SK-N-SH treated with all-trans-retinoic acid at 6 μM for 48 hours (cell line): ENCODE measurements at regions not wholly inside any gene's neighbourhood (a gene's known extent, or its start where the extent isn't known, plus 50 kb on each side); places are given as distances from the start of the nearest gene placed in this dataset.

Experiments
- ATAC-seq: fragments of 200-7000 bp; cut with Tn5 transposase; 3 replicates; pipeline ENCODE4 v1.9.1; 2020; ENCODE audit warnings: mild to moderate bottlenecking, moderate library complexity
- ARNTL ChIP-seq: fragments of 450-650 bp; formaldehyde crosslinking; IDR thresholded peaks from 2 replicates; pipeline ENCODE4 v1.5.0; 2020; ENCODE audit warnings: low read depth, mild to moderate bottlenecking, moderate library complexity, borderline replicate concordance
- BACH2 ChIP-seq: fragments of 250-450 bp; sonication (Bioruptor Pico); IDR thresholded peaks from 2 replicates; pipeline ENCODE4 v1.9.0; 2021; ENCODE audit warnings: mild to moderate bottlenecking, borderline replicate concordance
- CSDC2 ChIP-seq: fragments of 250-450 bp; sonication (Bioruptor Pico); IDR thresholded peaks from 2 replicates; pipeline ENCODE4 v1.5.0; 2020; ENCODE audit warnings: mild to moderate bottlenecking, moderate library complexity
- ESRRG ChIP-seq: fragments of 250-450 bp; sonication (Bioruptor Pico); IDR thresholded peaks from 2 replicates; pipeline ENCODE4 v1.6.1; 2021; ENCODE audit warnings: mild to moderate bottlenecking
- PPARA ChIP-seq: fragments of 250-450 bp; sonication (Bioruptor Pico); IDR thresholded peaks from 2 replicates; pipeline ENCODE4 v1.5.0; 2020; ENCODE audit warnings: mild to moderate bottlenecking, borderline replicate concordance
- RARB ChIP-seq: fragments of 250-450 bp; sonication (Bioruptor Pico); IDR thresholded peaks from 2 replicates; pipeline ENCODE4 v1.8.0; 2021; ENCODE audit warnings: mild to moderate bottlenecking, moderate library complexity
- SNAI2 ChIP-seq: fragments of 250-450 bp; sonication (Bioruptor Pico); IDR thresholded peaks from 2 replicates; pipeline ENCODE4 v1.5.0; 2020; ENCODE audit warnings: mild to moderate bottlenecking, moderate library complexity
- TCF4 ChIP-seq: fragments of 250-450 bp; sonication (Bioruptor Pico); IDR thresholded peaks from 2 replicates; pipeline ENCODE4 v1.8.0; 2021; ENCODE audit warnings: mild to moderate bottlenecking, moderate library complexity, borderline replicate concordance
- TOX ChIP-seq: fragments of 250-450 bp; sonication (Bioruptor Pico); IDR thresholded peaks from 2 replicates; pipeline ENCODE4 v1.8.0; 2021; ENCODE audit warnings: mild to moderate bottlenecking, moderate library complexity, borderline replicate concordance
- ZC3H10 ChIP-seq: fragments of 250-450 bp; sonication (Bioruptor Pico); IDR thresholded peaks from 2 replicates; pipeline ENCODE4 v1.5.1; 2021; ENCODE audit warnings: mild to moderate bottlenecking, moderate library complexity
- ZFP3 ChIP-seq: fragments of 250-450 bp; sonication (Bioruptor Pico); IDR thresholded peaks from 2 replicates; pipeline ENCODE4 v1.5.0; 2020; ENCODE audit warnings: mild to moderate bottlenecking, moderate library complexity
- ZNF565 ChIP-seq: fragments of 450-650 bp; formaldehyde crosslinking; conservative IDR thresholded peaks from 2 replicates; pipeline ENCODE4 v1.5.0; 2020; ENCODE audit warnings: low read depth, mild to moderate bottlenecking, moderate library complexity
- ZNF70 ChIP-seq: fragments of 450-650 bp; formaldehyde crosslinking; IDR thresholded peaks from 2 replicates; pipeline ENCODE4 v1.5.0; 2020; ENCODE audit warnings: mild to moderate bottlenecking, moderate library complexity
- ZNF8 ChIP-seq: fragments of 450-650 bp; formaldehyde crosslinking; IDR thresholded peaks from 2 replicates; pipeline ENCODE4 v1.5.0; 2020; ENCODE audit warnings: mild to moderate bottlenecking, moderate library complexity
- TF ChIP-seq, protein P1 (sequence below): fragments of 250-450 bp; sonication (Bioruptor Pico); IDR thresholded peaks from 2 replicates; pipeline ENCODE4 v1.5.1; 2020; ENCODE audit warnings: low read depth, mild to moderate bottlenecking, moderate library complexity
- TF ChIP-seq, protein P2 (sequence below): fragments of 250-450 bp; sonication (Bioruptor Pico); IDR thresholded peaks from 2 replicates; pipeline ENCODE4 v1.5.0; 2020; ENCODE audit warnings: mild to moderate bottlenecking, moderate library complexity
- TF ChIP-seq, protein P3 (sequence below): fragments of 250-450 bp; sonication (Bioruptor Pico); IDR thresholded peaks from 2 replicates; pipeline ENCODE4 v1.8.0; 2020; ENCODE audit warnings: mild to moderate bottlenecking, moderate library complexity, borderline replicate concordance

DNA sequence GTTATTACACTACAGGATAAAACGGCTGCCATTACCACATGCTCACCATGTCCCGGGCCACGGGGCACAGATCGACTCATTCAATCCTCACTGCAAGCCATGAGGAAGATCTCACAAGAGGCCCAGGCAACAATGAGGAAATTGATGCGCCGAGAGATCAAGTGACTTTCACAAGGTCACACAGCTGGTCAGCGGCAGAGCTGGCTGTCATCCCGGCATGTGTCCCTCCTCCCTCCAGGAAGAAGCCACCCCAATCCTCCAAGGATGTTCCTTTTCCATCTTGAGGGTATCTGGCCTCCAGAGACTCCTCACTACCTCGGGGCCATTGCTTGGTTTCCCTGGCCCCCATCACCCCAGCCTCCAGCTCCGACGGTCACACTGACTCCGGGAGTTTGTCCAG lies 65.3 kb upstream of the GLI2 start:
- TF ChIP-seq BACH2 (CRISPR knock-in tag) = no peak
- TF ChIP-seq, protein P1, sequence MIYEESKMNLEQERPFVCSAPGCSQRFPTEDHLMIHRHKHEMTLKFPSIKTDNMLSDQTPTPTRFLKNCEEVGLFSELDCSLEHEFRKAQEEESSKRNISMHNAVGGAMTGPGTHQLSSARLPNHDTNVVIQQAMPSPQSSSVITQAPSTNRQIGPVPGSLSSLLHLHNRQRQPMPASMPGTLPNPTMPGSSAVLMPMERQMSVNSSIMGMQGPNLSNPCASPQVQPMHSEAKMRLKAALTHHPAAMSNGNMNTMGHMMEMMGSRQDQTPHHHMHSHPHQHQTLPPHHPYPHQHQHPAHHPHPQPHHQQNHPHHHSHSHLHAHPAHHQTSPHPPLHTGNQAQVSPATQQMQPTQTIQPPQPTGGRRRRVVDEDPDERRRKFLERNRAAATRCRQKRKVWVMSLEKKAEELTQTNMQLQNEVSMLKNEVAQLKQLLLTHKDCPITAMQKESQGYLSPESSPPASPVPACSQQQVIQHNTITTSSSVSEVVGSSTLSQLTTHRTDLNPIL = no peak
- no peak for TF ChIP-seq PPARA (CRISPR knock-in tag)
- no peak for TF ChIP-seq ZNF70 (CRISPR knock-in tag)
- no peak for TF ChIP-seq CSDC2 (CRISPR knock-in tag)
- ATAC-seq = no peak

DNA sequence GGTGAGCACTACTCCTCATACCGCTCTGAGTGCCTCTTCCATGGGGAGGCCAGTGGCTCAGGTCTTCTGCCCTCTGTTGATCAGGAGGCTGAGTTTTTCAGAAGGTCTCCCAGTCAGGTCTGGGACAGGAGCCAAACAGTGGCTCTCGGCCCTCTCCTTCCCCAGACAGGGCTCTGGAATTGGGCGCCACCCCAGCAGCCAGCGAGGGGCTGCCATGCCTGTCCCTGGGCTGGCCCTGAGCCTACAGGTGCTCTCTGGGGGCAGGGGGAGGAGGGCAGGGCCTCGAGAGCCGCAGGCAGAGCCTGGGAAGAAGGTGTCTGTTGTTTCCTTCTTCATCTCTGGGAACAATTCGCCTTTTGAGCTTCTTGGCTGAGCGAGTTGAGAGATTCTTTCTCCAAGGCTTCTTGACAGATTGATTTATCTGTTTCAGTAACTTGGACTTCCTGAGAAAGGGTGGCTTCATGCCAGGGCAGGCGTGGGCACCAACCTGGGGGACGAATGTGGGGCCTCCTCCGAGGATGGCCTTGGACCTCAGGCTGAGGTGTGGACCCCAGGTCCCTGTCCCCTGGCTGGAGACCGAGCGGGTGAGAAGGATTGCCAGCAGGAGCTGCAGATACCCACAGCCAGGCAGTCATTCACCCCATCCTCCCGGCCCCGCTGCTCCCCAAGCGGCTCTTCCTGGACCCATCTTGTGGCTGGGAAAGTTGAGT lies 64.7 kb upstream of the GLI2 start:
- TF ChIP-seq ZFP3 (CRISPR knock-in tag) (no peak), SNAI2 (CRISPR knock-in tag) (no peak), CSDC2 (CRISPR knock-in tag) (no peak), BACH2 (CRISPR knock-in tag) (no peak), RARB (CRISPR knock-in tag) (no peak), PPARA (CRISPR knock-in tag) (no peak), ZC3H10 (CRISPR knock-in tag) (no peak), TCF4 (CRISPR knock-in tag) (no peak), ARNTL (CRISPR knock-in tag) (no peak), ESRRG (CRISPR knock-in tag) (no peak), ZNF70 (CRISPR knock-in tag) (no peak)
- TF ChIP-seq, protein P2, sequence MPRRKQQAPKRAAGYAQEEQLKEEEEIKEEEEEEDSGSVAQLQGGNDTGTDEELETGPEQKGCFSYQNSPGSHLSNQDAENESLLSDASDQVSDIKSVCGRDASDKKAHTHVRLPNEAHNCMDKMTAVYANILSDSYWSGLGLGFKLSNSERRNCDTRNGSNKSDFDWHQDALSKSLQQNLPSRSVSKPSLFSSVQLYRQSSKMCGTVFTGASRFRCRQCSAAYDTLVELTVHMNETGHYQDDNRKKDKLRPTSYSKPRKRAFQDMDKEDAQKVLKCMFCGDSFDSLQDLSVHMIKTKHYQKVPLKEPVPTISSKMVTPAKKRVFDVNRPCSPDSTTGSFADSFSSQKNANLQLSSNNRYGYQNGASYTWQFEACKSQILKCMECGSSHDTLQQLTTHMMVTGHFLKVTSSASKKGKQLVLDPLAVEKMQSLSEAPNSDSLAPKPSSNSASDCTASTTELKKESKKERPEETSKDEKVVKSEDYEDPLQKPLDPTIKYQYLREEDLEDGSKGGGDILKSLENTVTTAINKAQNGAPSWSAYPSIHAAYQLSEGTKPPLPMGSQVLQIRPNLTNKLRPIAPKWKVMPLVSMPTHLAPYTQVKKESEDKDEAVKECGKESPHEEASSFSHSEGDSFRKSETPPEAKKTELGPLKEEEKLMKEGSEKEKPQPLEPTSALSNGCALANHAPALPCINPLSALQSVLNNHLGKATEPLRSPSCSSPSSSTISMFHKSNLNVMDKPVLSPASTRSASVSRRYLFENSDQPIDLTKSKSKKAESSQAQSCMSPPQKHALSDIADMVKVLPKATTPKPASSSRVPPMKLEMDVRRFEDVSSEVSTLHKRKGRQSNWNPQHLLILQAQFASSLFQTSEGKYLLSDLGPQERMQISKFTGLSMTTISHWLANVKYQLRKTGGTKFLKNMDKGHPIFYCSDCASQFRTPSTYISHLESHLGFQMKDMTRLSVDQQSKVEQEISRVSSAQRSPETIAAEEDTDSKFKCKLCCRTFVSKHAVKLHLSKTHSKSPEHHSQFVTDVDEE (CRISPR knock-in tag) = no peak
- TF ChIP-seq, protein P3, sequence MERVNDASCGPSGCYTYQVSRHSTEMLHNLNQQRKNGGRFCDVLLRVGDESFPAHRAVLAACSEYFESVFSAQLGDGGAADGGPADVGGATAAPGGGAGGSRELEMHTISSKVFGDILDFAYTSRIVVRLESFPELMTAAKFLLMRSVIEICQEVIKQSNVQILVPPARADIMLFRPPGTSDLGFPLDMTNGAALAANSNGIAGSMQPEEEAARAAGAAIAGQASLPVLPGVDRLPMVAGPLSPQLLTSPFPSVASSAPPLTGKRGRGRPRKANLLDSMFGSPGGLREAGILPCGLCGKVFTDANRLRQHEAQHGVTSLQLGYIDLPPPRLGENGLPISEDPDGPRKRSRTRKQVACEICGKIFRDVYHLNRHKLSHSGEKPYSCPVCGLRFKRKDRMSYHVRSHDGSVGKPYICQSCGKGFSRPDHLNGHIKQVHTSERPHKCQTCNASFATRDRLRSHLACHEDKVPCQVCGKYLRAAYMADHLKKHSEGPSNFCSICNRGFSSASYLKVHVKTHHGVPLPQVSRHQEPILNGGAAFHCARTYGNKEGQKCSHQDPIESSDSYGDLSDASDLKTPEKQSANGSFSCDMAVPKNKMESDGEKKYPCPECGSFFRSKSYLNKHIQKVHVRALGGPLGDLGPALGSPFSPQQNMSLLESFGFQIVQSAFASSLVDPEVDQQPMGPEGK (CRISPR knock-in tag) = no peak
- TF ChIP-seq, protein P1 = no peak
- no peak for ATAC-seq

DNA sequence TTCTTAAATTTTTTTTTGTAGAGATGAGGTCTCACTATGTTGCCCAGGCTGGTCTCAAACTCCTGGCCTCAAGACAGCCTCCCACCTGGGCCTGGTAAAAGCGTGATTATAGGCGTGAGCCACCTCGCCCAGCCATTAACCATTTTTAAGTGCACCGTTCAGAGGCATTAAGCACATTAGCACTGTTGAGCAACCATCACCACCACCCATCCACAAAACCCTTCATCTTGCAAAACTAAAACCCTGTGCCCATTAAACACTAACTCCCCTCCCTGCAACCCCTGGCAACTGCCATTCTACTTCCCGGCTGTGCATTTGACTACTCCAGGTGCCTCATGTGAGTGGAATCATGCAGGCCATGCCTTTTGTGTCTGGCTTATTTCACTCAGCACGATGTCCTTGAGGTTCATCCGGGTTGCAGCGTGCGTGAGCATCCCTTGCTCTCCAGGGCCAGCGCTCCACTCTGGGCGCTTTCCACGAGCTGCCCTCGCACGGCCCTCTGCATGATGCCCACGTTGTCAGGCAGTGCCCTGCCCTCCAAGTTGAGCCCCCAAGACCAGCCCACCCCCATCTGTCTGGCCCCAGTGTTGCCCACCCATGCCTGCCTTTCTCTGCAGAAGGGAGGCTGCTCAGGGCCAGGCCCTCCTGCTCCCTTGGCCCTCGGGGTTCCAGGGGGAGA lies 63.0 kb upstream of the GLI2 start:
- no peak for ATAC-seq
- no peak for TF ChIP-seq SNAI2 (CRISPR knock-in tag)
- no peak for TF ChIP-seq ZC3H10 (CRISPR knock-in tag)
- no peak for TF ChIP-seq ZNF70 (CRISPR knock-in tag)
- TF ChIP-seq CSDC2 (CRISPR knock-in tag) = no peak
- no peak for TF ChIP-seq ZNF565 (CRISPR knock-in tag)
- TF ChIP-seq TOX = no peak
- no peak for TF ChIP-seq PPARA (CRISPR knock-in tag)
- no peak for TF ChIP-seq ZNF8
- TF ChIP-seq, protein P2 (CRISPR knock-in tag) = no peak
- TF ChIP-seq ESRRG (CRISPR knock-in tag) = no peak
- TF ChIP-seq, all 23 proteins: peak for 0
